ENCODE measurements at regions not wholly inside any gene's neighbourhood (a gene's known extent, or its start where the extent isn't known, plus 50 kb on each side); places are given as distances from the start of the nearest gene placed in this dataset.

- no peaks in the 10 kb centered on the region for H3K36me3 ChIP-seq
- 77% methylated on average over 3 of the region's 3 CpGs for WGBS
- no peak for TF ChIP-seq POLR2A (IDR thresholded peaks at IDR 0.05; ENCODE audit: low read depth)
- TF ChIP-seq CTCF (IDR thresholded peaks at IDR 0.05) = no peak
- TF ChIP-seq EP300 (IDR thresholded peaks at IDR 0.05) = no peak
- no peak for TF ChIP-seq POLR2AphosphoS5 (IDR thresholded peaks at IDR 0.05)
- H3K9me3 ChIP-seq = no peaks in the 10 kb centered on the region
- H3K4me3 ChIP-seq = no peak overlapping the region
- H3K27me3 ChIP-seq = no peaks in the 10 kb centered on the region
- no peak for DNase-seq (ENCODE audit: extremely low spot score)
- intact Hi-C loops (cut with DNase I) = no loop called here
- H3K27ac ChIP-seq (replicated peaks in 1 of 4) = no peak overlapping the region
- H3K4me1 ChIP-seq = peaks cover 0 to 12% (median 6%) of the 10 kb centered on the region in 4 donors
Measured at GRCh38 chr2:172181840-172182239, 79.1 kb upstream of the DLX2 start.

GRCh38 chr2:172182624-172183023 lies 79.9 kb upstream of the DLX2 start:
- no peak overlapping the region for H3K4me3 ChIP-seq
- no peak for DNase-seq (ENCODE audit: extremely low spot score)
- H3K9me3 ChIP-seq = no peaks in the 10 kb centered on the region
- H3K4me1 ChIP-seq = peaks cover 0 to 12% (median 6%) of the 10 kb centered on the region in 4 donors
- 78% methylated on average over 4 of the region's 4 CpGs for WGBS
- intact Hi-C loops (cut with DNase I) = no loop called here
- H3K27ac ChIP-seq (replicated peaks in 1 of 4) = no peak overlapping the region
- no peak for TF ChIP-seq EP300 (IDR thresholded peaks at IDR 0.05)
- TF ChIP-seq POLR2AphosphoS5 (IDR thresholded peaks at IDR 0.05) = no peak
- TF ChIP-seq CTCF (IDR thresholded peaks at IDR 0.05) = no peak
- no peak for TF ChIP-seq POLR2A (IDR thresholded peaks at IDR 0.05; ENCODE audit: low read depth)
- H3K27me3 ChIP-seq = no peaks in the 10 kb centered on the region
- no peaks in the 10 kb centered on the region for H3K36me3 ChIP-seq

GRCh38 chr2:172193331-172194089 lies 90.8 kb upstream of the DLX2 start:
- Histone ChIP-seq H3K36me3 (no peaks in the 10 kb centered on the region), H3K27ac (replicated peaks in 1 of 4) (no peak overlapping the region), H3K4me3 (no peak overlapping the region), H3K27me3 (no peaks in the 10 kb centered on the region), H3K9me3 (peaks cover 0 to 25% (median 8%) of the 10 kb centered on the region in 4 donors), H3K4me1 (no peaks in the 10 kb centered on the region)
- 90% methylated on average over 6 of the region's 6 CpGs for WGBS
- no peak for TF ChIP-seq POLR2AphosphoS5 (IDR thresholded peaks at IDR 0.05)
- no peak for TF ChIP-seq POLR2A (IDR thresholded peaks at IDR 0.05; ENCODE audit: low read depth)
- TF ChIP-seq CTCF (IDR thresholded peaks at IDR 0.05) = no peak
- TF ChIP-seq EP300 (IDR thresholded peaks at IDR 0.05) = no peak
- intact Hi-C loops (cut with DNase I) = no loop called here
- no peak for DNase-seq (ENCODE audit: extremely low spot score)

- H3K4me3 ChIP-seq = no peak overlapping the region
- peaks cover 0 to 41% (median 17%) of the 10 kb centered on the region in 4 donors for H3K9me3 ChIP-seq
- H3K36me3 ChIP-seq = no peaks in the 10 kb centered on the region
- no peak overlapping the region for H3K27ac ChIP-seq (replicated peaks in 1 of 4)
- H3K4me1 ChIP-seq = no peaks in the 10 kb centered on the region
- intact Hi-C loops (cut with DNase I) = no loop called here
- DNase-seq (ENCODE audit: extremely low spot score) = no peak
- 94% methylated on average over 5 of the region's 6 CpGs for WGBS
- no peak for TF ChIP-seq POLR2A (IDR thresholded peaks at IDR 0.05; ENCODE audit: low read depth)
- no peaks in the 10 kb centered on the region for H3K27me3 ChIP-seq
Measured at GRCh38 chr2:172195836-172196376, 93.2 kb upstream of the DLX2 start.

- DNase-seq (ENCODE audit: extremely low spot score) = no peak
- TF ChIP-seq CTCF (IDR thresholded peaks at IDR 0.05) (no peak), POLR2AphosphoS5 (IDR thresholded peaks at IDR 0.05) (no peak), POLR2A (IDR thresholded peaks at IDR 0.05; ENCODE audit: low read depth) (no peak)
- H3K36me3 ChIP-seq = no peaks in the 10 kb centered on the region
- intact Hi-C loops (cut with DNase I) = no loop called here
- peaks cover 0 to 41% (median 17%) of the 10 kb centered on the region in 4 donors for H3K9me3 ChIP-seq
- H3K27me3 ChIP-seq = no peaks in the 10 kb centered on the region
- no peak overlapping the region for H3K27ac ChIP-seq (replicated peaks in 1 of 4)
- 85% methylated on average over 17 of the region's 17 CpGs for WGBS
- H3K4me1 ChIP-seq = no peaks in the 10 kb centered on the region
- no peak overlapping the region for H3K4me3 ChIP-seq
Measured at GRCh38 chr2:172196768-172197431, 94.2 kb upstream of the DLX2 start.
